ENCODE measurements at regions not wholly inside any gene's neighbourhood (a gene's known extent, or its start where the extent isn't known, plus 50 kb on each side); places are given as distances from the start of the nearest gene placed in this dataset.
A peak's percentile ranks its signal among the peaks of the same experiment; 100 is the strongest.

GRCh38 chr4:96093563-96093962, 253.7 kb downstream of the PDHA2 start:
- ChIA-PET CTCF (no interaction called here), SMC1A (ENCODE audit: uncharacterized antibody, unreplicated experiment) (no interaction called here), RAD21 (ENCODE audit: unreplicated experiment) (no interaction called here), POLR2A (no interaction called here)
- Histone ChIP-seq H4K20me1 (ENCODE audit: control insufficient read depth, insufficient read depth) (no peaks in the 10 kb centered on the region), H3K79me2 (ENCODE audit: control insufficient read depth, insufficient read depth, low read length) (no peaks in the 10 kb centered on the region), H2AFZ (ENCODE audit: control insufficient read depth, low read depth, low read length) (no peak overlapping the region), H3K27me3 (replicated peaks in 1 of 2; ENCODE audit: control insufficient read depth in 2 of 2, insufficient read depth in 2 of 2, low read length in 1 of 2) (no peaks in the 10 kb centered on the region), H3K27ac (ENCODE audit: control insufficient read depth, insufficient read depth) (no peak overlapping the region), H3K9me3 (replicated peaks; ENCODE audit: control insufficient read depth, insufficient read depth, low read length) (no peaks in the 10 kb centered on the region), H3K9ac (ENCODE audit: control insufficient read depth, insufficient read depth, low read length) (no peak overlapping the region), H3K36me3 (ENCODE audit: control insufficient read depth in 2 of 2, insufficient read depth in 2 of 2, low read length in 1 of 2) (no peaks in the 10 kb centered on the region), H3K4me3 (no peak overlapping the region), H3K4me2 (ENCODE audit: control insufficient read depth, insufficient read depth) (no peak overlapping the region), H3K4me1 (ENCODE audit: control insufficient read depth, insufficient read depth, low read length) (no peaks in the 10 kb centered on the region)
- in situ Hi-C loops (cut with MboI) (no loop called here), intact Hi-C loops (cut with micrococcal nuclease; ENCODE audit: unreplicated experiment) (no loop called here)
- ATAC-seq = peak; percentile 60
- DNase-seq (ENCODE audit: low read depth, low spot score) = no peak
- no peak for FAIRE-seq
- BruUV-seq (replicated peaks) = no TSS peak
- TF ChIP-seq BCL11A (IDR thresholded peaks at IDR 0.05; ENCODE audit: low read depth, low read length) (no peak), SUPT20H (IDR thresholded peaks at IDR 0.05; ENCODE audit: borderline replicate concordance, control insufficient read depth, low read depth, low read length) (no peak), ZNF24 (IDR thresholded peaks at IDR 0.05) (no peak), SMAD1 (IDR thresholded peaks at IDR 0.05; ENCODE audit: low read depth, partially characterized antibody) (no peak), GABPA (IDR thresholded peaks at IDR 0.05; ENCODE audit: low read depth) (no peak), ATF3 (IDR thresholded peaks at IDR 0.05; ENCODE audit: borderline replicate concordance, extremely low read depth, low read depth, low read length) (no peak)

- H3K4me2 ChIP-seq (ENCODE audit: control insufficient read depth, insufficient read depth) = no peak overlapping the region
- H2AFZ ChIP-seq (ENCODE audit: control insufficient read depth, low read depth, low read length) = no peak overlapping the region
- FAIRE-seq = no peak
- SMC1A ChIA-PET (ENCODE audit: uncharacterized antibody, unreplicated experiment) = no interaction called here
- H3K4me1 ChIP-seq (ENCODE audit: control insufficient read depth, insufficient read depth, low read length) = no peaks in the 10 kb centered on the region
- H3K4me3 ChIP-seq = no peak overlapping the region
- no peak for ATAC-seq
- H3K27me3 ChIP-seq (replicated peaks in 1 of 2; ENCODE audit: control insufficient read depth in 2 of 2, insufficient read depth in 2 of 2, low read length in 1 of 2) = no peaks in the 10 kb centered on the region
- intact Hi-C loops (cut with micrococcal nuclease; ENCODE audit: unreplicated experiment) = no loop called here
- H3K27ac ChIP-seq (ENCODE audit: control insufficient read depth, insufficient read depth) = no peak overlapping the region
- H3K79me2 ChIP-seq (ENCODE audit: control insufficient read depth, insufficient read depth, low read length) = no peaks in the 10 kb centered on the region
- BruUV-seq (replicated peaks) = no TSS peak
- H3K36me3 ChIP-seq (ENCODE audit: control insufficient read depth in 2 of 2, insufficient read depth in 2 of 2, low read length in 1 of 2) = no peaks in the 10 kb centered on the region
- POLR2A ChIA-PET = no interaction called here
- H3K9me3 ChIP-seq (replicated peaks; ENCODE audit: control insufficient read depth, insufficient read depth, low read length) = no peaks in the 10 kb centered on the region
- H3K9ac ChIP-seq (ENCODE audit: control insufficient read depth, insufficient read depth, low read length) = no peak overlapping the region
- no peak for DNase-seq (ENCODE audit: low read depth, low spot score)
- CTCF ChIA-PET = no interaction called here
- RAD21 ChIA-PET (ENCODE audit: unreplicated experiment) = no interaction called here
- 23% methylated on average over 5 of the region's 5 CpGs for WGBS (ENCODE audit: insufficient coverage, insufficient replicate concordance, low lambda C conversion rate, missing lambda C conversion rate)
- no peaks in the 10 kb centered on the region for H4K20me1 ChIP-seq (ENCODE audit: control insufficient read depth, insufficient read depth)
- in situ Hi-C loops (cut with MboI) = no loop called here
- no peak for TF ChIP-seq FOXM1 (IDR thresholded peaks at IDR 0.05; ENCODE audit: low read depth, low read length)
- TF ChIP-seq SMC3 (IDR thresholded peaks at IDR 0.05; ENCODE audit: borderline replicate concordance, low read length) = no peak
- no peak for TF ChIP-seq RBBP5 (conservative IDR thresholded peaks at IDR 0.05)
- no peak for TF ChIP-seq SMARCA5 (IDR thresholded peaks at IDR 0.05)
- no peak for TF ChIP-seq ZBED1 (IDR thresholded peaks at IDR 0.05; ENCODE audit: borderline replicate concordance)
- TF ChIP-seq GABPA (IDR thresholded peaks at IDR 0.05; ENCODE audit: low read depth) = no peak
- no peak for TF ChIP-seq PAX8 (IDR thresholded peaks at IDR 0.05)
- TF ChIP-seq RELA (IDR thresholded peaks at IDR 0.05; ENCODE audit: borderline replicate concordance, partially characterized antibody) = no peak
- TF ChIP-seq ATF7 (IDR thresholded peaks at IDR 0.05; ENCODE audit: low read depth) = no peak
- no peak for TF ChIP-seq IRF5 (IDR thresholded peaks at IDR 0.05; ENCODE audit: borderline replicate concordance)
- no peak for TF ChIP-seq TBL1XR1 (IDR thresholded peaks at IDR 0.05; ENCODE audit: low read depth, low read length)
- TF ChIP-seq RAD21 (IDR thresholded peaks at IDR 0.05; ENCODE audit: insufficient read depth, low read depth, low read length) = no peak
- no peak for TF ChIP-seq USF1 (IDR thresholded peaks at IDR 0.05; ENCODE audit: borderline replicate concordance, extremely low read length, insufficient read depth, low read depth, low read length)
Measured at GRCh38 chr4:96094183-96094582, 254.3 kb downstream of the PDHA2 start.

Data from GM12878 (cell line).